ENCODE measurements at regions not wholly inside any gene's neighbourhood (a gene's known extent, or its start where the extent isn't known, plus 50 kb on each side); places are given as distances from the start of the nearest gene placed in this dataset.
"Not testable (repeated sequence)": the region's sequence is repeated elsewhere in the genome, so short reads cannot be mapped to it uniquely, and the experiment has no call there.

- H3K4ac ChIP-seq (ENCODE audit: low read depth, low read length); H3K18ac ChIP-seq (ENCODE audit: low read length); H3K27ac ChIP-seq (ENCODE audit: low read depth, low read length); H3K4me2 ChIP-seq (ENCODE audit: low read length); H3K36me3 ChIP-seq (ENCODE audit: control insufficient read depth, insufficient read depth, low read length); H3K4me1 ChIP-seq (ENCODE audit: control insufficient read depth, low read depth, low read length); H3K79me2 ChIP-seq (ENCODE audit: control insufficient read depth, insufficient read depth, low read length); DNase-seq; H4K8ac ChIP-seq (ENCODE audit: low read depth, low read length); H2BK15ac ChIP-seq (replicated peaks; ENCODE audit: low read depth); H2BK5ac ChIP-seq (ENCODE audit: low read length); H4K5ac ChIP-seq (ENCODE audit: low read length); H3K56ac ChIP-seq (ENCODE audit: low read length); H3K23ac ChIP-seq (ENCODE audit: low read length); H2AK5ac ChIP-seq (ENCODE audit: low read length); H2BK120ac ChIP-seq (ENCODE audit: low read depth, low read length); H3K4me3 ChIP-seq (ENCODE audit: low read length); H3K79me1 ChIP-seq (ENCODE audit: low read length); H3K27me3 ChIP-seq (ENCODE audit: insufficient read depth, low read length, poor library complexity); H3K9ac ChIP-seq (ENCODE audit: low read length): not testable (repeated sequence)
- WGBS (ENCODE audit: extremely low coverage, insufficient coverage, low lambda C conversion rate): no CpG with 5 or more reads among the region's 6 CpGs
Observed at GRCh38 chr7:97928844-97929243, 56.6 kb upstream of the ASNS start.

- H2AK5ac ChIP-seq (ENCODE audit: low read length); H3K27ac ChIP-seq (ENCODE audit: low read depth, low read length); H4K8ac ChIP-seq (ENCODE audit: low read depth, low read length); H3K4me1 ChIP-seq (ENCODE audit: control insufficient read depth, low read depth, low read length); H3K79me1 ChIP-seq (ENCODE audit: low read length); H3K23ac ChIP-seq (ENCODE audit: low read length); H3K18ac ChIP-seq (ENCODE audit: low read length); H3K4ac ChIP-seq (ENCODE audit: low read depth, low read length); H3K9ac ChIP-seq (ENCODE audit: low read length); H4K5ac ChIP-seq (ENCODE audit: low read length); H3K4me2 ChIP-seq (ENCODE audit: low read length); H2BK5ac ChIP-seq (ENCODE audit: low read length); H3K79me2 ChIP-seq (ENCODE audit: control insufficient read depth, insufficient read depth, low read length); H2BK120ac ChIP-seq (ENCODE audit: low read depth, low read length); H2BK15ac ChIP-seq (replicated peaks; ENCODE audit: low read depth); H3K4me3 ChIP-seq (ENCODE audit: low read length); H3K36me3 ChIP-seq (ENCODE audit: control insufficient read depth, insufficient read depth, low read length); H3K27me3 ChIP-seq (ENCODE audit: insufficient read depth, low read length, poor library complexity): not testable (repeated sequence)
- WGBS (ENCODE audit: extremely low coverage, insufficient coverage, low lambda C conversion rate): no CpG with 5 or more reads among the region's 80 CpGs
- peak overlapping the region; percentile 49 for H3K56ac ChIP-seq (ENCODE audit: low read length)
- peak; percentile 60 for DNase-seq
Observed at GRCh38 chr7:97927790-97928748, 55.9 kb upstream of the ASNS start.
